ENCODE measurements at regions not wholly inside any gene's neighbourhood (a gene's known extent, or its start where the extent isn't known, plus 50 kb on each side); places are given as distances from the start of the nearest gene placed in this dataset.
"Not testable (repeated sequence)": the region's sequence is repeated elsewhere in the genome, so short reads cannot be mapped to it uniquely, and the experiment has no call there.

DNA sequence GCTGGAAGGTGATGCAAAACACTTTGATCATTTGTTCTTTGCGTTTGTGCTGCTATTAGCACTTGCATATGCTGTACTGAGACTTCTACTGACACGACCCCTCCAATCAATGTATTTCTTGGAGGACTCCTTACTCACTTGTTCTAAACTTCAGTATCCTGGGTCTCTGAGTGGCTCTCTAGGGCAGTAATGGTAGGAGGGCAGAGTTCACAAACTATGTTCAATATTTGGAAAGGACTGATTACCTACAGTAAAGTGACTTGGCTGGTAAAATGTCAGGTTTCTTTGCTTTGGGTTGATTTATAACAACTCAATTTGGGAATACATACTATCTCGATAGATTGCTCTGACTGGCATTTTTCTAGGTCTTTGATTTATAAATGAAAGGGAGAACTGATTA lies 93.7 kb downstream of the TRIM43 start:
- H3K4me3 ChIP-seq (ENCODE audit: insufficient read depth, low read depth, low read length), result no peak overlapping the region
- 84 to 93% methylated on average over 3 of the region's 3 CpGs for WGBS, 2 experiments
- H3K36me3 ChIP-seq (ENCODE audit: control insufficient read depth, insufficient read depth, low read length), result no peaks in the 10 kb centered on the region
- no peak overlapping the region for H3K27ac ChIP-seq (ENCODE audit: insufficient read depth, low read depth, low read length, poor library complexity, severe bottlenecking)
- H3K4me1 ChIP-seq (ENCODE audit: control insufficient read depth, insufficient read depth, low read length), result peaks cover 3% of the 10 kb centered on the region
- H3K27me3 ChIP-seq (ENCODE audit: control insufficient read depth, insufficient read depth, low read length, poor library complexity, severe bottlenecking), result peaks cover 9% of the 10 kb centered on the region
- H3K9me3 ChIP-seq (ENCODE audit: control insufficient read depth, low read length), result no peaks in the 10 kb centered on the region

DNA sequence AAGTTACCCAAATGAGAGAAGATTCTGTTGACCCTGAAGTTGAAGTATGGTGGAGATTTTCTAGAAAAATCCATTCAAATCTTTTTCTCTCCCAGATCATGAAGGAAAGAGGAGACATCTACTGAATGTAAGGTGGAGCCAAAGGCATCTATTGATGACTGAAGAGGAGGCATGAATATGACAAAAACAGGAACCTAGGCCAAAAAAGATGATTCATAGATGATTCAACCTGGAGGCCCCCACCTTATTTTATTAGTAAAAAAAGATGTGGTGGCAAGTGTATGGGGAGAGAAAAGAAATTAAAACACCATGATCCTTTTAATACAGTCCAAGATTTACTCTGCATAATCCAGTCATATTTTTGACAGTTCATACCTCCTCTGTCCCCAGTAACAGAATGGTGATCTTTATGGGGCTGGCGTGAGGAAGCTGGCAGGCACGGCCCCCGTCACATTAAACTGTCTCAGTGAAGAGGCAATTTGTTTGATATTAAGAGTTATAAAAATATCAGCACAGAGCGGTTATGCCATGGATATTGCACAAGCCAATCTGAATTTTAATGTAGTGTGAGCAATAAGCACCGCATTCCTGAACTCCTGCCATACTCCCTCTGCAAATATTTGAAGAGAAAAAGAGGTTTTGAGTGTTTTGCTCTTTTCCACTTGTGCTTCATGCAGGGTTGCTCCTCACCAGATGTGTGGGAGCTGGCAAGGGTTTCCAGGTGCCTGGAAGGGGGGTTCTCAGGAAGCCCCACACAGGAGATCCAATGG lies 94.4 kb downstream of the TRIM43 start:
- not testable (repeated sequence) for H3K9me3 ChIP-seq (ENCODE audit: control insufficient read depth, low read length); H3K36me3 ChIP-seq (ENCODE audit: control insufficient read depth, insufficient read depth, low read length); H3K4me3 ChIP-seq (ENCODE audit: insufficient read depth, low read depth, low read length); H3K27ac ChIP-seq (ENCODE audit: insufficient read depth, low read depth, low read length, poor library complexity, severe bottlenecking); H3K4me1 ChIP-seq (ENCODE audit: control insufficient read depth, insufficient read depth, low read length); H3K27me3 ChIP-seq (ENCODE audit: control insufficient read depth, insufficient read depth, low read length, poor library complexity, severe bottlenecking)
- WGBS, 2 experiments, result 94 to 96% methylated on average over 5 of the region's 5 CpGs

DNA sequence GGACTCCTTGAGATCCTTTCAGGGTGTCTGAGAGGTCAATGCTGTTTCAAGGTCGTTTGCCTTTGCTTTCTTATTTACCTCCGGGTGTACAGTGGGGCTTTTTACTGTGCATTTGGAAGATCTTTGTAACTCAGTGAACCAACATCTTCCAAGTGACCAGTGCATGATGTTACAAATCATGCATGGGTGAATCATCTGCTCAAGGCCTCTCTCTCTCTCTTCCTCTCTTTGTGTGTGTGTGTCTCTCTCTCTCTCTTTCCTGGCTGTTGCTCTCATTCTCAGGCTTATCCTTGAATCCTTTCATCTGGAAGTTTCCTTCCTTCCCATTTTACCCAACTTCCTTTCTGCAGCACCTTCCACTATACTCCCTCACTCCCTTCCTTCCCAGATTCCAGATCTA lies 96.1 kb downstream of the TRIM43 start:
- not testable (repeated sequence) for H3K36me3 ChIP-seq (ENCODE audit: control insufficient read depth, insufficient read depth, low read length); H3K4me3 ChIP-seq (ENCODE audit: insufficient read depth, low read depth, low read length); H3K9me3 ChIP-seq (ENCODE audit: control insufficient read depth, low read length); H3K27ac ChIP-seq (ENCODE audit: insufficient read depth, low read depth, low read length, poor library complexity, severe bottlenecking); H3K4me1 ChIP-seq (ENCODE audit: control insufficient read depth, insufficient read depth, low read length); H3K27me3 ChIP-seq (ENCODE audit: control insufficient read depth, insufficient read depth, low read length, poor library complexity, severe bottlenecking)
- WGBS, 2 experiments, result 71 to 92% methylated on average over 1 of the region's 2 CpGs

DNA sequence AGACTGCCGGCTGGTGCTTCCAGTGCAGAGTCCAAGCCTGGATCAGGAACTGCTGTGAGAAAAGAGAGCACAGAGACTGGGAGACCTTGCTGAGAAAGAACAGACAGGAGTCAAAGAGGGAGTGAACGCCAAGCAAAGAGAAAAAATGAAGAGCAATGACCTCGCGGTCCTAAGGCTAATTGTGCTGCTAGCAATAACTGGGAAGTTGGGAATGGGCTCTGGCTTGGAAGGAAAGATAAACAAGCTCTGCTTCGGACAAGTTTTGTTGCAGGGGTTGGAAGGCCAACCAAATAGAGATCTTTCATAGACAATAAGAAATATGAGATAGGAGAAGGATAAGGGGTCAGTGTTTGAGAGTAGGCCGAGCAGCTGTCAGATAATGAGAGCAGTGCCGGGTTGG lies 99.4 kb downstream of the TRIM43 start:
- H3K27ac ChIP-seq (ENCODE audit: insufficient read depth, low read depth, low read length, poor library complexity, severe bottlenecking); H3K9me3 ChIP-seq (ENCODE audit: control insufficient read depth, low read length); H3K4me1 ChIP-seq (ENCODE audit: control insufficient read depth, insufficient read depth, low read length); H3K27me3 ChIP-seq (ENCODE audit: control insufficient read depth, insufficient read depth, low read length, poor library complexity, severe bottlenecking); H3K4me3 ChIP-seq (ENCODE audit: insufficient read depth, low read depth, low read length); H3K36me3 ChIP-seq (ENCODE audit: control insufficient read depth, insufficient read depth, low read length): not testable (repeated sequence)
- 92 to 93% methylated on average over 7 of the region's 7 CpGs for WGBS, 2 experiments

DNA sequence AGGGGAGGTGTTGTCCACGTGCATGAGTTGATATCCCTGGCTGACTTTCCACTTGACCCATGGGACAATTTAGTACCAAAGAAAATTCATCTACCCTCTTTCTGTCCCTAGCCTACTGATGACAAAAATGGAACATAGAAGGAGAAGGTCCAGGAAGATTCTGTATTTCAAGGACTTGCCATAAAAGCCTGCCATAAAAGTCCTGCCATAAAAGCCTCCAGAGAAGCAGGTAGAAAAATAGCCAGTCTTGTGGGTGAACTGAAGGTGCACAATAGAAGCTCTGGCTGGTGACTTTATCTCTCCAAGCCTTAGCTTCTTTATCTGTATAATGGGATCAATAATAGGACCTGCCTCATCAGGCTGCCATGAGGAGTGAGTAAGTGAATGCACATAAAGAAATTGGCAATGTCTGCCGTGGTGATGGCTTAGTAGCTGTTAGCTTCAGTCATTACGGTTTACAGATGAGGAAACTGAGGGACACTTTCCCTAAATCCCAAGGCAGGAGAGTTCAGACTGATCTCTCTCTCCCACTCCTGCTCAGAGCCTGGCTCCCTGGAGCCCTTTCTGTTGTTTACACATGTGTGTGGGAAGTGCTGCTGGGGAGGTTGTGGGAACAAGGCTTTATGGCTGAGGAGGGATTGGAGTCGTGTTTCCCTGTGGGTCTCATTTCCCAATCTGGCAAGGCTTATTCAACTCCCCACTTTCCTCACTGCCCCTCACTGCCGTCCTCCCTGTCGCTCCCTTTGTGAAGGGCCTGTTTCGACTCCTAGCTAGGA lies 101.5 kb downstream of the TRIM43 start:
- H3K4me3 ChIP-seq (ENCODE audit: insufficient read depth, low read depth, low read length); H3K4me1 ChIP-seq (ENCODE audit: control insufficient read depth, insufficient read depth, low read length); H3K27ac ChIP-seq (ENCODE audit: insufficient read depth, low read depth, low read length, poor library complexity, severe bottlenecking); H3K36me3 ChIP-seq (ENCODE audit: control insufficient read depth, insufficient read depth, low read length); H3K27me3 ChIP-seq (ENCODE audit: control insufficient read depth, insufficient read depth, low read length, poor library complexity, severe bottlenecking); H3K9me3 ChIP-seq (ENCODE audit: control insufficient read depth, low read length): not testable (repeated sequence)
- WGBS, 2 experiments, result 83 to 87% methylated on average over 6 to 7 of the region's 7 CpGs

DNA sequence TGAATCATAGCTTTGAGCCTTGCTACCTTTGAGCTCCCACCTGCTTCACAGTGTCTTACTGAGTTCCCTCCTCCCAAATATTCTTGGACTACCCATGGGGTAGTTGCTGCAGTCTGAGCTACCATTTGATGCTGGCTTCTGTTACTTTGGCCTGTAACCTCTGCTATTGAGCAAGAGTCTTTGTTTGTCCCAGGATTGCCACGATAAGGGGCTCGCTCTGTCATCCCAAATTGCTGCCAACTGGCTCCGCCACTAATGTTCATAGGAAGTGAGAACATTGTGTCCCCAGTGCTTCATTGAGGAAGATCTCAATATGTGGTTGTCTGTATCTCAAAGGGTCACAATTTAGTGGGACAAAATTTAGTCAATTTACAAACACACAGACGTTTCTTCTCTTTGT lies 103.8 kb downstream of the TRIM43 start:
- H3K27ac ChIP-seq (ENCODE audit: insufficient read depth, low read depth, low read length, poor library complexity, severe bottlenecking), result no peak overlapping the region
- H3K4me3 ChIP-seq (ENCODE audit: insufficient read depth, low read depth, low read length), result no peak overlapping the region
- 79 to 87% methylated on average over 4 of the region's 4 CpGs for WGBS, 2 experiments
- H3K4me1 ChIP-seq (ENCODE audit: control insufficient read depth, insufficient read depth, low read length), result no peaks in the 10 kb centered on the region
- no peaks in the 10 kb centered on the region for H3K36me3 ChIP-seq (ENCODE audit: control insufficient read depth, insufficient read depth, low read length)
- no peaks in the 10 kb centered on the region for H3K9me3 ChIP-seq (ENCODE audit: control insufficient read depth, low read length)
- H3K27me3 ChIP-seq (ENCODE audit: control insufficient read depth, insufficient read depth, low read length, poor library complexity, severe bottlenecking), result peaks cover 4% of the 10 kb centered on the region

DNA sequence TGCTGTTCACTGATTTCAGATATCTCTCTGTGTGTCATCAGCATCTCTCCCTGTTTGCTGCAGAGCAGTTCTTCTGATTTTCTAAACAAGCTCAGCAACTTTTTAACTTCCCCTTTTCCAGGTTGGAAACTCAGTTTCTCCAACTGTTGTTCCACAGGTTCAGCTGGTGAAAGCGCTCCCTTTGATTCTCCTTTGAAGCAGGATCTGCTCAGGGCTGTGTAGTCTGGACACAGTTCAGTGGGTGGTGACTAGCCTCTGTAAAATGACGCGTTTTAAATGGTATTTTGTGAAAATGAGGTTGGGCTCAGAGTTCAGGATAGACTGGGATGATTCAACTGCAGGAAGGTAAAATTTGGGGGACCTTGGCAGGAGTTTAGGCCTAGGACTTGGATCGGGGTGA lies 106.3 kb downstream of the TRIM43 start:
- Histone ChIP-seq H3K27ac (ENCODE audit: insufficient read depth, low read depth, low read length, poor library complexity, severe bottlenecking) (no peak overlapping the region), H3K36me3 (ENCODE audit: control insufficient read depth, insufficient read depth, low read length) (no peaks in the 10 kb centered on the region)
- 94 to 99% methylated on average over 4 of the region's 4 CpGs for WGBS, 2 experiments

DNA sequence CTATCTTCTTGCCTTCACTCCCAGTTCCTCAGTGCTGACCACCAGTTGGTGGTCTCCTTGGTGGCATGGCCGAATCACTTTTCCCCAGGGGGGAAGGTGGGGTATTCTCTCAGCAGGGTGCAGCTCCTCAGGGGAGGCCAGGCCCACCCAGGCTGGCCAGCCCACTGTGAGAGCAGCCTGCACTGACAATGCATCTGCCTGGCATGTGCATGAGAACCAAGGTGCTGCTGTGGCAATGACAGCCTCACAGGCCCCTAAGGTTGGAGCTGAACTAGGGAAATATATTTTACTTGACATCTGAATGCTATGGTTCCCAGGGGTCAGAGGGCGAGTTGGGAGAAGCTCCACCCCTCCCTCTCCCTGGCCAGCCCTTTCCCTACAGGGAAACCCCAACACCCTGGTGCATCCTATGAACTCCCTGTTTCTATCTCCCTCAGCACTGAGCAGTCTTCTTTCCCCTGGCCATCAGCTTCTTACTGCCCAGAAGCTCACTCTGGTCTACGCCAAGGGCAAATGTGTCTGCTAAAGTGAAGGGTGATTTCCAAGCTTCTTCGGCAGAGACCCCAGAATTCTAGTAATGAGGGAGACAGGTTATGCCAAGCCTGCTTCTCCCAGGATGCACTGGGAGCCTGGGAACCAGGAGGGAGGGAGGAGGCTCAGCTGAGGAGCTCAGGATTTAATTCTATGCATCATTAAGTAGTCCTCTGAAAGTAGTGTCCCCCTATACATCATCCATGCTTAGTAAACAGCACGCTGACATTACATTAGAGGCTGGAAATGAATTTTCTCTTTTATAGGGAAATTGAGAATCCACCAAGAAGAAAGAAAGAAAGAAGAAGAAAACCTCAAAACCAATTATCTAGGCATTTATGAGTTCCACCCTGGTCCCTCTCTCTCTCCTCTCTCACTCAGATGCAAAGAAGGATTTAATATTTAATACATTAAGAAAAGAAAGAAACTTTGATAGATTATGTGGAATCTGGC lies 107.7 kb downstream of the TRIM43 start:
- H3K4me1 ChIP-seq (ENCODE audit: control insufficient read depth, insufficient read depth, low read length); H3K36me3 ChIP-seq (ENCODE audit: control insufficient read depth, insufficient read depth, low read length); H3K27ac ChIP-seq (ENCODE audit: insufficient read depth, low read depth, low read length, poor library complexity, severe bottlenecking); H3K9me3 ChIP-seq (ENCODE audit: control insufficient read depth, low read length); H3K27me3 ChIP-seq (ENCODE audit: control insufficient read depth, insufficient read depth, low read length, poor library complexity, severe bottlenecking); H3K4me3 ChIP-seq (ENCODE audit: insufficient read depth, low read depth, low read length): not testable (repeated sequence)
- WGBS, 2 experiments, result 90% methylated on average over 4 of the region's 5 CpGs

More for the DNA sequence above, 106.3 kb downstream of the TRIM43 start:
- Histone ChIP-seq H3K4me3 (ENCODE audit: insufficient read depth, low read depth, low read length) (no peak overlapping the region), H3K9me3 (ENCODE audit: control insufficient read depth, low read length) (no peaks in the 10 kb centered on the region), H3K4me1 (ENCODE audit: control insufficient read depth, insufficient read depth, low read length) (no peaks in the 10 kb centered on the region), H3K27me3 (ENCODE audit: control insufficient read depth, insufficient read depth, low read length, poor library complexity, severe bottlenecking) (peaks cover 4% of the 10 kb centered on the region)

DNA sequence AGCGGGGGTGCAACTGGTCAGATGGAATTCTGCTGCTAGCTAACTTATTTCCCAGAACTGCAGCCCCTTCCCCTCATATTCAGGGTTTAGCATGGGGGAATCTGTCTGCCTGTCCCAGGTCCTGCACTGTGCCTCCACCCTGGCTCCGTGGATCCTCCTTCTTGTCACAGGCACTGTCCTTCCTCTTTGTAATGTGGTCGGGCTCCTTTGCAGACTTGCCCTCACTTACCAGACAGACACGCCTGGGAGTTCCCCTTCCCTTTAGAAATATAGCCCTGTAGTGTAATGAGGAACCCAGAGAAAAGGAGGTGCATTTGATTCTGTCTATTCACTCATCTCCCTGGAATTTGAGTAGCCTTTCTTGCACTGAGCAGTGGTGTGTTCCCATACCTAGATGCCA lies 108.7 kb downstream of the TRIM43 start:
- no peaks in the 10 kb centered on the region for H3K9me3 ChIP-seq (ENCODE audit: control insufficient read depth, low read length)
- no peaks in the 10 kb centered on the region for H3K36me3 ChIP-seq (ENCODE audit: control insufficient read depth, insufficient read depth, low read length)
- WGBS, 2 experiments, result 66 to 68% methylated on average over 4 of the region's 4 CpGs
- no peaks in the 10 kb centered on the region for H3K4me1 ChIP-seq (ENCODE audit: control insufficient read depth, insufficient read depth, low read length)
- H3K4me3 ChIP-seq (ENCODE audit: insufficient read depth, low read depth, low read length), result no peak overlapping the region
- H3K27ac ChIP-seq (ENCODE audit: insufficient read depth, low read depth, low read length, poor library complexity, severe bottlenecking), result no peak overlapping the region
- peaks cover 9% of the 10 kb centered on the region for H3K27me3 ChIP-seq (ENCODE audit: control insufficient read depth, insufficient read depth, low read length, poor library complexity, severe bottlenecking)

DNA sequence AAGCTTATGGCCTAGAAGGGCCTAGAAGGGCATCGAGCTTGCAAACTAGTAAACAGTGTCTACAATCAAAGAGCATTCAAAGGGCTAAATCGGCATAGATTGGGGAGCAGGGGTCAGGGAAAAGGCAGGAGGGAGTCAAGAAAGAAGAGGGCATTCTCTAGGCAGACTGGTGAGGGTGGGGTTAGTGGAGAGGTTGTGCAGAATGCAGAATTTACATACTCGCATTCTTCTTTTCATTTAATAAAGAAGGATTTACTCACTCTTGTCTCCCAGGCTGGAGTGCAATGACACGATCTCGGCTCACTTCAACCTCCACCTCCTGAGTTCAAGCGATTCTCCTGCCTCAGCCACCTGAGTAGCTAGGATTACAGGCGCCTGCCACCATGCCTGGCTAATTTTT lies 110.7 kb downstream of the TRIM43 start:
- Histone ChIP-seq H3K27me3 (ENCODE audit: control insufficient read depth, insufficient read depth, low read length, poor library complexity, severe bottlenecking) (peaks cover 9% of the 10 kb centered on the region), H3K27ac (ENCODE audit: insufficient read depth, low read depth, low read length, poor library complexity, severe bottlenecking) (no peak overlapping the region), H3K9me3 (ENCODE audit: control insufficient read depth, low read length) (no peaks in the 10 kb centered on the region), H3K4me3 (ENCODE audit: insufficient read depth, low read depth, low read length) (no peak overlapping the region), H3K36me3 (ENCODE audit: control insufficient read depth, insufficient read depth, low read length) (no peaks in the 10 kb centered on the region), H3K4me1 (ENCODE audit: control insufficient read depth, insufficient read depth, low read length) (no peaks in the 10 kb centered on the region)
- WGBS, 2 experiments, result 88 to 91% methylated on average over 7 of the region's 7 CpGs

All from ectodermal cell (in vitro differentiated cells).